Thoracic aorta (tissue), 2 donors: ENCODE measurements at regions not wholly inside any gene's neighbourhood (a gene's known extent, or its start where the extent isn't known, plus 50 kb on each side); places are given as distances from the start of the nearest gene placed in this dataset.
A peak's percentile ranks its signal among the peaks of the same experiment; 100 is the strongest.

Experiments
- ATAC-seq: fragments of 150-250 bp; one replicate; pipeline ENCODE4 v1.8.0; 2017; ENCODE audit warnings: low read depth; ENCODE audit not compliant: insufficient number of reproducible peaks, low FRiP score
- DNase-seq: peaks from one replicate; pipeline ENCODE4 v3.0.0-alpha.2; 2020; ENCODE audit warnings: low spot score
- H3K27ac ChIP-seq, 2 donors: fragments of 200-600 bp; sonication (generic); 1 replicate in 1 of 2; 2 replicates in 1 of 2; pipeline ENCODE4 v1.5.1; 2016; ENCODE audit warnings: mild to moderate bottlenecking in 2 of 2, moderate library complexity in 2 of 2
- H3K27me3 ChIP-seq: fragments of 200-600 bp; sonication (generic); replicated peaks from 2 replicates; pipeline ENCODE4 v1.6.0; 2016; ENCODE audit warnings: mild to moderate bottlenecking; ENCODE audit not compliant: insufficient read depth
- H3K36me3 ChIP-seq: fragments of 200-600 bp; sonication (generic); one replicate; pipeline ENCODE4 v1.5.1; 2016
- H3K4me1 ChIP-seq, 2 donors: fragments of 200-600 bp; sonication (generic); 1 replicate in 1 of 2; 2 replicates in 1 of 2; pipeline versions ENCODE4 v1.5.1 to v1.6.0; 2016; ENCODE audit warnings: low read depth in 2 of 2, mild to moderate bottlenecking in 1 of 2; ENCODE audit not compliant: control insufficient read depth in 1 of 2
- H3K4me3 ChIP-seq: fragments of 200-600 bp; sonication (generic); 2 replicates; pipeline ENCODE4 v1.5.1; 2016; ENCODE audit warnings: mild to moderate bottlenecking
- H3K9me3 ChIP-seq: fragments of 200-600 bp; sonication (generic); 2 replicates; pipeline ENCODE4 v1.5.1; 2016
- CTCF ChIP-seq: fragments of 200-600 bp; sonication (generic); IDR thresholded peaks from one replicate; pipeline ENCODE4 v1.5.1; 2019; ENCODE audit warnings: antibody characterized with exemption

- Histone ChIP-seq H3K4me3 (no peak overlapping the region), H3K9me3 (no peaks in the 10 kb centered on the region), H3K36me3 (no peaks in the 10 kb centered on the region), H3K27ac (no peak overlapping the region), H3K4me1 (peaks cover 14 to 38% of the 10 kb centered on the region in 2 donors), H3K27me3 (no peaks in the 10 kb centered on the region)
- no peak for ATAC-seq
- TF ChIP-seq CTCF = no peak
- no peak for DNase-seq
Measured at GRCh38 chr2:174022431-174022830, 57.3 kb upstream of the SP3 start.

DNA sequence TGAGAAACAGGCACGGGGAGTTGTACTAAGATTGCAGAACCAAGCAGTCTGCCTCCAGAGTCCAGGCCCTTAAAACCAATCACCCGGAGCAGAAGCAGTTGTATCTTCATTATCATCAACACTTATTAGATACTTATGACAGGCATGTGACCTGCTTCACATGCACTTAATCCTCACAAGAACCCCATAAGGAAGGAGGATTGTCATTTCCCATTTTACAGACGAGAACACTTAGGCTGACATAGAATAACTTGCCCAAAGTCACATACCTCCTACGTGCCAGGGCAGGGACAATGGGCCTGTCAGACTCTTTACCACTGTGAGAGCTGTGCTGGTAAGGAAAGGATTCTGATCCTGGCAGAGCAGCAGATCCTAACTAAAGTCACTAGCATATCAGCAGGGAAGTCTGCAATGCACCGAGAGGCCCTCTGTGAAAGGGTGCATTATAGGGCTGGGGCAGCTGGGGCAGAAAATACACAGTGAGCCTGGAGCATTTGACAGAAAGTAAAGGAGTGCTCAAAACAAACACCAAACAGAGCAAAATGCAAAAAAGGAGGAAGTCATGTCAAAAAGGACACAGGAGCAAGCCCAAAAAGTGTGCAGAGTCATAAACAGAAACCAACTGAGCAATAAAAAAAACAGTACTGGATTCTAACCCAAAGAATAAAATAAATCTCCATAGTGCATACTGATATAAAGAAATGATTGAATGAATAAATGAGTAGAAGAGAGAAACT is 55.9 kb upstream of the SP3 start:
- no peaks in the 10 kb centered on the region for H3K36me3 ChIP-seq
- no peaks in the 10 kb centered on the region for H3K9me3 ChIP-seq
- no peak overlapping the region for H3K27ac ChIP-seq
- no peak for DNase-seq
- no peak for TF ChIP-seq CTCF
- ATAC-seq = no peak
- no peaks in the 10 kb centered on the region for H3K27me3 ChIP-seq
- no peak overlapping the region for H3K4me3 ChIP-seq
- peaks cover 14 to 36% of the 10 kb centered on the region in 2 donors for H3K4me1 ChIP-seq

DNA sequence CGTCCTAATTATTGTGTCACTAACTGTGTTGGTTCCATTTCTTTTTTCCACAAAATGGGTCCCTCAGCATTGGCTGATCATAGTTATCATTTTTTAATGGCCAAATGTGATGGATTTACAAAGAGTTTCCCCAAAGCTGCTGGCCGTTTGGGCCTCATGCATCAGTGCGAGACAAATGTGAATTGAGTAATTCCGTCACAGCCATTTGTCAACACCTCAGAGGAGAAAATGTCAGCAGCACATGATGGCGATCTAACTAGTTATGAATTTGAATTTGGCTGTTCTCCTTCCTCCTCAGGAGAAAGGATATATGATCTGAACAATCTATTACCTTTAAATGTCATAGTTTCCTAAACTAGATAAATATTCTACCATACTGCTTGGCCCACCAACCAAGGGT is 54.9 kb upstream of the SP3 start:
- Histone ChIP-seq H3K27ac (no peak overlapping the region), H3K4me1 (peaks cover 19 to 34% of the 10 kb centered on the region in 2 donors), H3K27me3 (no peaks in the 10 kb centered on the region), H3K9me3 (no peaks in the 10 kb centered on the region), H3K4me3 (no peak overlapping the region), H3K36me3 (no peaks in the 10 kb centered on the region)
- ATAC-seq = no peak
- DNase-seq = no peak
- no peak for TF ChIP-seq CTCF

GRCh38 chr2:174016447-174016846 is 51.3 kb upstream of the SP3 start:
- H3K27me3 ChIP-seq = no peaks in the 10 kb centered on the region
- TF ChIP-seq CTCF = no peak
- no peaks in the 10 kb centered on the region for H3K9me3 ChIP-seq
- H3K27ac ChIP-seq = no peak overlapping the region
- ATAC-seq (no peak), DNase-seq (no peak)
- H3K4me1 ChIP-seq = peaks cover 21 to 39% of the 10 kb centered on the region in 2 donors
- H3K36me3 ChIP-seq = no peaks in the 10 kb centered on the region
- H3K4me3 ChIP-seq = no peak overlapping the region

GRCh38 chr2:174015428-174015827 is 50.3 kb upstream of the SP3 start:
- Histone ChIP-seq H3K9me3 (no peaks in the 10 kb centered on the region), H3K27ac (peak overlapping the region in 1 of 2 donors; percentile 7), H3K36me3 (no peaks in the 10 kb centered on the region), H3K27me3 (no peaks in the 10 kb centered on the region), H3K4me3 (no peak overlapping the region), H3K4me1 (peaks cover 21 to 49% of the 10 kb centered on the region in 2 donors)
- DNase-seq (no peak), ATAC-seq (no peak)
- TF ChIP-seq CTCF = no peak
